ENCODE measurements at regions not wholly inside any gene's neighbourhood (a gene's known extent, or its start where the extent isn't known, plus 50 kb on each side); places are given as distances from the start of the nearest gene placed in this dataset.
"Not testable (repeated sequence)": the region's sequence is repeated elsewhere in the genome, so short reads cannot be mapped to it uniquely, and the experiment has no call there.

GRCh38 chr3:157902680-157903079, 203.5 kb downstream of the SHOX2 start:
- TF ChIP-seq, protein P1, sequence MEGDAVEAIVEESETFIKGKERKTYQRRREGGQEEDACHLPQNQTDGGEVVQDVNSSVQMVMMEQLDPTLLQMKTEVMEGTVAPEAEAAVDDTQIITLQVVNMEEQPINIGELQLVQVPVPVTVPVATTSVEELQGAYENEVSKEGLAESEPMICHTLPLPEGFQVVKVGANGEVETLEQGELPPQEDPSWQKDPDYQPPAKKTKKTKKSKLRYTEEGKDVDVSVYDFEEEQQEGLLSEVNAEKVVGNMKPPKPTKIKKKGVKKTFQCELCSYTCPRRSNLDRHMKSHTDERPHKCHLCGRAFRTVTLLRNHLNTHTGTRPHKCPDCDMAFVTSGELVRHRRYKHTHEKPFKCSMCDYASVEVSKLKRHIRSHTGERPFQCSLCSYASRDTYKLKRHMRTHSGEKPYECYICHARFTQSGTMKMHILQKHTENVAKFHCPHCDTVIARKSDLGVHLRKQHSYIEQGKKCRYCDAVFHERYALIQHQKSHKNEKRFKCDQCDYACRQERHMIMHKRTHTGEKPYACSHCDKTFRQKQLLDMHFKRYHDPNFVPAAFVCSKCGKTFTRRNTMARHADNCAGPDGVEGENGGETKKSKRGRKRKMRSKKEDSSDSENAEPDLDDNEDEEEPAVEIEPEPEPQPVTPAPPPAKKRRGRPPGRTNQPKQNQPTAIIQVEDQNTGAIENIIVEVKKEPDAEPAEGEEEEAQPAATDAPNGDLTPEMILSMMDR (IDR thresholded peaks at IDR 0.05): not testable (repeated sequence)
- TF ChIP-seq POLR2A, POLR2AphosphoS5, EP300 (IDR thresholded peaks at IDR 0.05): not testable (repeated sequence)

All from sigmoid colon (tissue), 4 donors.